Breast epithelium (tissue), 4 donors: ENCODE measurements at regions not wholly inside any gene's neighbourhood (a gene's known extent, or its start where the extent isn't known, plus 50 kb on each side); places are given as distances from the start of the nearest gene placed in this dataset.

Source experiments
- DNase-seq, 2 donors: peaks; one replicate each; pipeline ENCODE4 v3.0.0-alpha.2; 2019; ENCODE audit warnings: low spot score in 2 of 2
- H3K27ac ChIP-seq, 2 donors: fragments of 200-600 bp; sonication (generic) in 1 of 2; one replicate each; pipeline ENCODE4 v1.5.1; 2016 to 2019; ENCODE audit warnings: mild to moderate bottlenecking in 1 of 2
- H3K27me3 ChIP-seq, 2 donors: fragments of 200-600 bp; sonication (generic) in 1 of 2; one replicate each; pipeline versions ENCODE4 v1.5.1 to v1.6.0; 2017 to 2019; ENCODE audit warnings: control low read depth in 1 of 2, mild to moderate bottlenecking in 1 of 2
- H3K36me3 ChIP-seq: fragments of 200-600 bp; one replicate; pipeline ENCODE4 v1.5.1; 2019
- H3K4me1 ChIP-seq, 2 donors: fragments of 200-600 bp; sonication (generic); one replicate each; pipeline ENCODE4 v1.5.1; 2016 to 2019; ENCODE audit warnings: control low read depth in 1 of 2
- H3K4me3 ChIP-seq, 3 donors: fragments of 200-600 bp; sonication (generic); 1 replicate in 2 of 3; 2 replicates in 1 of 3; pipeline ENCODE4 v1.5.1; 2016 to 2019; ENCODE audit warnings: mild to moderate bottlenecking in 3 of 3, moderate library complexity in 2 of 3
- H3K9me3 ChIP-seq, 2 donors: fragments of 200-600 bp; sonication (generic) in 1 of 2; one replicate each; pipeline ENCODE4 v1.5.1; 2016 to 2019; ENCODE audit warnings: control low read depth in 1 of 2
- CTCF ChIP-seq, 3 donors: fragments of 450-650 bp; IDR thresholded peaks; one replicate each; pipeline ENCODE4 v1.5.1; 2016 to 2017; ENCODE audit warnings: antibody characterized with exemption in 3 of 3, mild to moderate bottlenecking in 3 of 3, moderate library complexity in 3 of 3
- POLR2A ChIP-seq: fragments of 450-650 bp; IDR thresholded peaks from one replicate; pipeline ENCODE4 v1.6.1; 2016; ENCODE audit warnings: antibody characterized with exemption, mild to moderate bottlenecking, moderate library complexity
- POLR2AphosphoS5 ChIP-seq, 3 donors: sonication (generic); formaldehyde crosslinking; IDR thresholded peaks; one replicate each; pipeline ENCODE4 v1.6.1; 2017; ENCODE audit warnings: antibody characterized with exemption in 3 of 3
- intact Hi-C: fragments of 100-400 bp; cut with DNase I; formaldehyde crosslinking; loops from one replicate; pipeline ENCODE4 v1.15.1; 2023; ENCODE audit warnings: low total_unique reads

GRCh38 chr6:3520281-3521230, 63.7 kb upstream of the SLC22A23 start:
- Histone ChIP-seq H3K27ac (no peak overlapping the region), H3K9me3 (no peaks in the 10 kb centered on the region), H3K27me3 (no peaks in the 10 kb centered on the region), H3K4me3 (no peak overlapping the region), H3K4me1 (peaks cover 8 to 9% of the 10 kb centered on the region in 2 donors), H3K36me3 (no peaks in the 10 kb centered on the region)
- no peak for DNase-seq
- intact Hi-C loops, result no loop called here
- TF ChIP-seq POLR2A (no peak), CTCF (IDR thresholded peaks at IDR 0.05) (no peak), POLR2AphosphoS5 (IDR thresholded peaks at IDR 0.05) (no peak)

GRCh38 chr6:3518356-3519190, 61.7 kb upstream of the SLC22A23 start:
- H3K4me3 ChIP-seq, result no peak overlapping the region
- TF ChIP-seq POLR2AphosphoS5 (IDR thresholded peaks at IDR 0.05) (peak in 1 of 3 donors; percentile 33), CTCF (IDR thresholded peaks at IDR 0.05) (no peak)
- peak; percentile 76 to 78 for DNase-seq
- intact Hi-C loops, result loop anchor here (10.0 kb wide), 1 partner anchor 234 kb away; no protein-coding TSS in a partner anchor
- H3K27ac ChIP-seq, result peak overlapping the region; percentile 82 to 83
- no peaks in the 10 kb centered on the region for H3K36me3 ChIP-seq
- H3K9me3 ChIP-seq, result no peaks in the 10 kb centered on the region
- no peaks in the 10 kb centered on the region for H3K27me3 ChIP-seq
- H3K4me1 ChIP-seq, result peaks cover 6 to 8% of the 10 kb centered on the region in 2 donors

GRCh38 chr6:3517350-3517749, 60.5 kb upstream of the SLC22A23 start:
- intact Hi-C loops, result loop anchor here (10.0 kb wide), 1 partner anchor 233 kb away; no protein-coding TSS in a partner anchor
- Histone ChIP-seq H3K4me3 (no peak overlapping the region), H3K27me3 (no peaks in the 10 kb centered on the region), H3K27ac (peak overlapping the region; percentile 82 to 83), H3K36me3 (no peaks in the 10 kb centered on the region), H3K4me1 (peaks cover 5 to 6% of the 10 kb centered on the region in 2 donors), H3K9me3 (no peaks in the 10 kb centered on the region)
- no peak for DNase-seq
- TF ChIP-seq POLR2A, result no peak
- TF ChIP-seq CTCF (IDR thresholded peaks at IDR 0.05), result no peak
- TF ChIP-seq POLR2AphosphoS5 (IDR thresholded peaks at IDR 0.05), result peak in 1 of 3 donors; percentile 48

GRCh38 chr6:3516092-3516491, 59.2 kb upstream of the SLC22A23 start:
- intact Hi-C loops, result loop anchor here (10.0 kb wide), 1 partner anchor 231 kb away; no protein-coding TSS in a partner anchor
- TF ChIP-seq POLR2AphosphoS5 (IDR thresholded peaks at IDR 0.05), result no peak
- TF ChIP-seq CTCF (IDR thresholded peaks at IDR 0.05), result no peak
- TF ChIP-seq POLR2A, result no peak
- no peaks in the 10 kb centered on the region for H3K36me3 ChIP-seq
- H3K9me3 ChIP-seq, result no peaks in the 10 kb centered on the region
- H3K4me3 ChIP-seq, result no peak overlapping the region
- H3K27me3 ChIP-seq, result no peaks in the 10 kb centered on the region
- no peak overlapping the region for H3K27ac ChIP-seq
- H3K4me1 ChIP-seq, result peaks cover 5 to 6% of the 10 kb centered on the region in 2 donors
- no peak for DNase-seq
